ENCODE measurements at regions not wholly inside any gene's neighbourhood (a gene's known extent, or its start where the extent isn't known, plus 50 kb on each side); places are given as distances from the start of the nearest gene placed in this dataset.
A peak's percentile ranks its signal among the peaks of the same experiment; 100 is the strongest.

DNA sequence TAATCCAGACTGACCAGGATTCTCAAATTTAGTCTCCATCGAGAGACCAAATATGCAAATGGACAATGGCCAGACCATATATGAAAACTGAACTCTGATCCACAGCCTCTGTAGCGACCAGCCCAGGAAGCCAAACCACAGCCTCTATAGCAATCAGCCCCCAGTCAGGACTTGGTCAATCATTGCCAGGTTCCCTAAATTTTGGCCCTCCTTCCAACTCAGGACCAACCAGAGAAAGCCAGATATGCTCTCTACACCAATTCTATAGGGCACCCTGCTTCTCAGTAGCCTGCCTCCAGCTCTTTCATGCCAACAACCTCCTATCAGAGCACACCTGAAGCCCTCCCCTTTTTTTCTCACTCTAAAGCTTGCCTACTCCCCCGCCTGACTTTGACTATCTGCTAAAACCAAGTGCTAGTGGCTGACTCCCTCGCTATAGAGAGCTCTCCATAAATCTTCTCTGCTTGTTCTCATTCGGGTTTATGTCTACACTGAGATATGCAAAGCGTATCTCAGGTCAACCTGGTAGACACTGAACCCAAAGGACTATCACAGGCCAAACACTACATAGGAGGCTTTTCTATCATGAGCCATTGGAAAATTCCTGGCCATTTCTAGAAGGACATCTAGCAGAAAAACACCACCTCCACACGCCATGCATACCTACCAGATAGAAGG lies 110.5 kb upstream of the FUT8 start (continued):
- no peak for TF ChIP-seq LRRFIP1 (CRISPR knock-in tag; conservative IDR thresholded peaks at IDR 0.05)
- no peak for TF ChIP-seq MAFG (CRISPR knock-in tag; IDR thresholded peaks at IDR 0.05)
- TF ChIP-seq SP140L (CRISPR knock-in tag; IDR thresholded peaks at IDR 0.05; ENCODE audit: borderline replicate concordance) = no peak
- no peak for TF ChIP-seq PAX8 (CRISPR knock-in tag; IDR thresholded peaks at IDR 0.05; ENCODE audit: borderline replicate concordance)
- TF ChIP-seq ZNF205 (CRISPR knock-in tag; IDR thresholded peaks at IDR 0.05) = no peak
- TF ChIP-seq ZNF10 (CRISPR knock-in tag; IDR thresholded peaks at IDR 0.05; ENCODE audit: borderline replicate concordance, low read depth) = no peak
- 0 out of 2 replicates have a peak, but pooled peaks have one; percentile 8 for TF ChIP-seq SRF (IDR thresholded peaks at IDR 0.05; ENCODE audit: low read depth, low read length)
- no peak for TF ChIP-seq STAG1 (CRISPR knock-in tag; IDR thresholded peaks at IDR 0.05)
- TF ChIP-seq, protein P1, sequence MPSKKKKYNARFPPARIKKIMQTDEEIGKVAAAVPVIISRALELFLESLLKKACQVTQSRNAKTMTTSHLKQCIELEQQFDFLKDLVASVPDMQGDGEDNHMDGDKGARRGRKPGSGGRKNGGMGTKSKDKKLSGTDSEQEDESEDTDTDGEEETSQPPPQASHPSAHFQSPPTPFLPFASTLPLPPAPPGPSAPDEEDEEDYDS (CRISPR knock-in tag; IDR thresholded peaks at IDR 0.05) = peak; percentile 84
- TF ChIP-seq RBFOX2 (IDR thresholded peaks at IDR 0.05; ENCODE audit: low read depth, low read length) = 0 out of 2 replicates have a peak, but pooled peaks have one; percentile 21
- no peak for TF ChIP-seq FIP1L1 (IDR thresholded peaks at IDR 0.05; ENCODE audit: borderline replicate concordance, insufficient read depth, low read depth, low read length)
